ENCODE measurements at regions not wholly inside any gene's neighbourhood (a gene's known extent, or its start where the extent isn't known, plus 50 kb on each side); places are given as distances from the start of the nearest gene placed in this dataset.

GRCh38 chr2:234165421-234165820 lies 114.9 kb downstream of the SPP2 start:
- TF ChIP-seq EZH2 (IDR thresholded peaks at IDR 0.05; ENCODE audit: low read length) (no peak), CTCF (optimal IDR thresholded peaks at IDR 0.05 in 1 of 3, IDR thresholded peaks at IDR 0.05 in 1 of 3, conservative IDR thresholded peaks at IDR 0.05 in 1 of 3; ENCODE audit: extremely low read depth in 1 of 3, insufficient read depth in 2 of 3, low read length in 3 of 3) (no peak)

Data from keratinocyte (primary cell).